OCI-LY1 (cell line): ENCODE measurements at regions not wholly inside any gene's neighbourhood (a gene's known extent, or its start where the extent isn't known, plus 50 kb on each side); places are given as distances from the start of the nearest gene placed in this dataset.

Experiments
- EZH2 ChIP-seq: fragments of 200-600 bp; sonication (generic), shearing (Covaris generic); IDR thresholded peaks from 2 replicates; pipeline ENCODE4 v1.8.0; 2017; ENCODE audit warnings: borderline replicate concordance, mixed run types, mild to moderate bottlenecking, antibody characterized with exemption, low read length, moderate library complexity, mixed read lengths
- TF ChIP-seq, protein P1 (sequence below): fragments of 200-600 bp; sonication (generic), shearing (Covaris generic); IDR thresholded peaks from 2 replicates; pipeline ENCODE4 v1.5.1; 2017; ENCODE audit warnings: mild to moderate bottlenecking, antibody characterized with exemption, low read length, moderate library complexity, mixed read lengths

DNA sequence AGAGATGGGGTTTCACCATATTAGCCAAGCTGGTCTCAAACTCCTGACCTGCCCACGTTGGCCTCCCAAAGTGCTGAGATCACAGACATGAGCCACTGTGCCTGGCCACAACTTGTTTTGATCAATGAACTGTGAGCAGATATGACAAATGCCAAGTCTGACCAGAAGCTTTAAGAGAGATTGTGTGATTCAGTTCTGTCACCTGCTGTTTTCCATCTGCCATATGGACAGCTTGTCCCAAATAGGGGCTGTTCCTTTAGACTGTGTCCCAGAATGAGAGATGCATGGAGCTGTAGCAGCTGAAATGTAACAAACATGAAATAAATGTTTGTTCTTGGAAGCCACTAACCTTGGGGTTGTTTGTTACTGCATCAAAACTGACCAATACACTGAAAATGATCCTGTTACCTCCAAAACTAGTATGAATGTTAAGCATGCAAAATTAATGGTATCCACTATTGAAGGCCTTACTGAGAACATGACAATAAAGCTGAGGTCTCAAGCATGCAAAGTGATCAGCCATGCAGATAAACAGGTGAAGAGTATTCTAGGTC is 65.9 kb upstream of the MED13L start:
- TF ChIP-seq, protein P1, sequence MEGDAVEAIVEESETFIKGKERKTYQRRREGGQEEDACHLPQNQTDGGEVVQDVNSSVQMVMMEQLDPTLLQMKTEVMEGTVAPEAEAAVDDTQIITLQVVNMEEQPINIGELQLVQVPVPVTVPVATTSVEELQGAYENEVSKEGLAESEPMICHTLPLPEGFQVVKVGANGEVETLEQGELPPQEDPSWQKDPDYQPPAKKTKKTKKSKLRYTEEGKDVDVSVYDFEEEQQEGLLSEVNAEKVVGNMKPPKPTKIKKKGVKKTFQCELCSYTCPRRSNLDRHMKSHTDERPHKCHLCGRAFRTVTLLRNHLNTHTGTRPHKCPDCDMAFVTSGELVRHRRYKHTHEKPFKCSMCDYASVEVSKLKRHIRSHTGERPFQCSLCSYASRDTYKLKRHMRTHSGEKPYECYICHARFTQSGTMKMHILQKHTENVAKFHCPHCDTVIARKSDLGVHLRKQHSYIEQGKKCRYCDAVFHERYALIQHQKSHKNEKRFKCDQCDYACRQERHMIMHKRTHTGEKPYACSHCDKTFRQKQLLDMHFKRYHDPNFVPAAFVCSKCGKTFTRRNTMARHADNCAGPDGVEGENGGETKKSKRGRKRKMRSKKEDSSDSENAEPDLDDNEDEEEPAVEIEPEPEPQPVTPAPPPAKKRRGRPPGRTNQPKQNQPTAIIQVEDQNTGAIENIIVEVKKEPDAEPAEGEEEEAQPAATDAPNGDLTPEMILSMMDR = no peak
- no peak for TF ChIP-seq EZH2
